ENCODE measurements at regions not wholly inside any gene's neighbourhood (a gene's known extent, or its start where the extent isn't known, plus 50 kb on each side); places are given as distances from the start of the nearest gene placed in this dataset.

DNA sequence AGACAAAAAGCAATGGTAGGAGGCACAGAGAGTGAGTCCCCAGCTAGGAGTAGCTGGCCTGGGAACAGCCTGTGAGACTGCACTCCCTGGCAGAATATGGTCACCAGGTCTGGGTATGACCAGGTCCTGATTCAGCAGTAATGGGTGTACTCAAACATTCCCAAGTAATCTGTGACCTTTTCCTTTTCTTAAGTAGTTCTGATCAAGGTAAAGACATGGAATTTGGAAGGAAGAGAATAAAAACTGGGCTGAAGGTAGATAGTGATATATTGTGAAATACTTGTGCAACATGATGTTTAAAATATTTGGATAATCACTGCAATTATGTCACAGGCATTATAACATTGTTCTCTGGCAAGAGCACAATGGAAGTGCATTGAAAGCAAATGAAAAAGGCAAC is 147.2 kb upstream of the DPYD start:
- TF ChIP-seq, protein P1, sequence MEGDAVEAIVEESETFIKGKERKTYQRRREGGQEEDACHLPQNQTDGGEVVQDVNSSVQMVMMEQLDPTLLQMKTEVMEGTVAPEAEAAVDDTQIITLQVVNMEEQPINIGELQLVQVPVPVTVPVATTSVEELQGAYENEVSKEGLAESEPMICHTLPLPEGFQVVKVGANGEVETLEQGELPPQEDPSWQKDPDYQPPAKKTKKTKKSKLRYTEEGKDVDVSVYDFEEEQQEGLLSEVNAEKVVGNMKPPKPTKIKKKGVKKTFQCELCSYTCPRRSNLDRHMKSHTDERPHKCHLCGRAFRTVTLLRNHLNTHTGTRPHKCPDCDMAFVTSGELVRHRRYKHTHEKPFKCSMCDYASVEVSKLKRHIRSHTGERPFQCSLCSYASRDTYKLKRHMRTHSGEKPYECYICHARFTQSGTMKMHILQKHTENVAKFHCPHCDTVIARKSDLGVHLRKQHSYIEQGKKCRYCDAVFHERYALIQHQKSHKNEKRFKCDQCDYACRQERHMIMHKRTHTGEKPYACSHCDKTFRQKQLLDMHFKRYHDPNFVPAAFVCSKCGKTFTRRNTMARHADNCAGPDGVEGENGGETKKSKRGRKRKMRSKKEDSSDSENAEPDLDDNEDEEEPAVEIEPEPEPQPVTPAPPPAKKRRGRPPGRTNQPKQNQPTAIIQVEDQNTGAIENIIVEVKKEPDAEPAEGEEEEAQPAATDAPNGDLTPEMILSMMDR (IDR thresholded peaks at IDR 0.05; ENCODE audit: low read depth, low read length), result no peak
- no peak for DNase-seq (ENCODE audit: extremely low read depth, low read depth)

DNA sequence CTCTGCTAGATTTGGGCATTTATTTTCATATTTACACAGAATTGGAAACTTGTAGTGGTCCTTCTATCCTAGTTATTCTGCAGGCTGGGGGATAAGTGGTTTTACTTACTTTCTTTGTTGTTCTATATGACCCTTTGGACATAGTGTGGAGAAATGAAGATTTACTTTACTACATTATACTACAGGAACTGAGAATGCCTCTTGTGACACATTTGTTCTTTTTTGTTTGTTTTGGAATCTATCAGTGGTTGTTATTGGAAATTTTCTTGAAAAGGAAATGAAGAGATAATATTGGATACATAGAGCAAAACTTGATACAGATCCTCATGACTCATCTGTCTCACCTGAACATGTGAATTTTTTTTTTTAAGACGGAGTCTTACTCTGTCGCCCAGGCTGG is 146.1 kb upstream of the DPYD start:
- DNase-seq (ENCODE audit: extremely low read depth, low read depth), result no peak
- TF ChIP-seq, protein P1 (IDR thresholded peaks at IDR 0.05; ENCODE audit: low read depth, low read length), result no peak

DNA sequence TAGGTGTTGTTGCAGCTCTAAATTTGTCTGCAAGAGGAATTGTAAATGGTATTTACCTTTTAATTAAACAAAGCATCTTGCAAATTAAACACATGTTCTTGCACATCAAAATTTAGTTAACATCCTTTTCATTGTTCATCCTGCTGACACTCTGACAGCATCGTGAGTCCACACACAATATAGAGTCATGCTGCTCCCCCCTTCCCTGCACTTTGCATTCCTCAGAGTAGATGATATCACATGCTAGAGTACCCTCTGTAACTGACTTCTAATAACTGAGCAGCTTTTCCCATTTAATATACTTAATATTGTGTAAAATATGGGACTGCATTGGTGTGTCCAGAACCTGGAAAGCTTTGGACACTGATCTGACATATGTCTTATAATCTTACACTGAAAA is 138.8 kb upstream of the DPYD start:
- DNase-seq (ENCODE audit: extremely low read depth, low read depth), result no peak
- TF ChIP-seq, protein P1 (IDR thresholded peaks at IDR 0.05; ENCODE audit: low read depth, low read length), result no peak

DNA sequence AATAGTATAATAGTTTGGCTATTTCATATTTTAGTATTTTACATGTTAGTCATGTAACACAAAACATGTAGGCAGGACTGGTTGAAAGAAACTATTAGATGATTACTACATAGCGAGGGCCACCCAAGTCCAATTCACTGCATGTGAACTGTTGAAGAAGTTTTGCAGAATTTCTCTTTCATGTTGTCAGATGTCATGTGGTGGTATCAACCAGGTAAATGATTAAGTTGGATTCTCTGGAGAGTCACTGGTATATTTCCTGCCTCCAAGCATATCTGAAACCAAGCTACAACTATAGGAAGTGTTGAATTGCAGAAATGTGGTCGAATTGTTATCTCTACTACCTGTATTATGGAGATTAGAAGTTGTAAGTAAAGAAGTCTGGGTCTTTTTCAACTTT is 137.8 kb upstream of the DPYD start:
- TF ChIP-seq, protein P1 (IDR thresholded peaks at IDR 0.05; ENCODE audit: low read depth, low read length), result no peak
- DNase-seq (ENCODE audit: extremely low read depth, low read depth), result no peak

DNA sequence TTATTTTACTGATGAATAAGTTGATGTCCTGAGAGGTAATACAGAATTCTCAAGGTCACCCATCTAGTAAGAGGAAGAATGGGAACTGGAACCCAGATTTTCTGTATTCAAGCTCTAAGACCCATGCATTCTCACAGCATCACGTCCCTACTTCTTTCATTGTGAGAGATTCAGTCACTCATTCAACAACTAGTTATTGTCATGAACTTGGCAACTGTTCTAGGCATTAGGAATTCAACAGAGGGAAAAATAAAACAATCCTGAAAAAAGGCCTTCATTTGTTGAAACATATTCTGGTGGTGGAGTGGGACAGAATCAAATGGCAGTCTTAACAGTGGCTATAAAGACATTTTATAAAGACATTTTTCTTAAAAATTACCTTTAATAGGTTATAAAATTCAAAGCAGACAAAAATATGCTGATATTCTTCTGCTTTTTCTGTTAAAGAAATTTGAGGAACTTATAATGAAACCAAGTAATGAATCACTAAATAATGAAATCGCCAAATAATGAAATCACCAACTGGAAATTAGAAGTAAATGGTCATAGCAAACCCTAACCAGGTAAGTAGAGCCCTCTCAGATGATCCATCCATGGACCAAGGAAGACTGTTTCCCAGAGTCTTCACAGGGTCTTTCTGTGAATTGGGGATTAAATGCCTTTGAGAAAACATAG is 136.5 kb upstream of the DPYD start:
- TF ChIP-seq, protein P1 (IDR thresholded peaks at IDR 0.05; ENCODE audit: low read depth, low read length), result no peak
- no peak for DNase-seq (ENCODE audit: extremely low read depth, low read depth)

DNA sequence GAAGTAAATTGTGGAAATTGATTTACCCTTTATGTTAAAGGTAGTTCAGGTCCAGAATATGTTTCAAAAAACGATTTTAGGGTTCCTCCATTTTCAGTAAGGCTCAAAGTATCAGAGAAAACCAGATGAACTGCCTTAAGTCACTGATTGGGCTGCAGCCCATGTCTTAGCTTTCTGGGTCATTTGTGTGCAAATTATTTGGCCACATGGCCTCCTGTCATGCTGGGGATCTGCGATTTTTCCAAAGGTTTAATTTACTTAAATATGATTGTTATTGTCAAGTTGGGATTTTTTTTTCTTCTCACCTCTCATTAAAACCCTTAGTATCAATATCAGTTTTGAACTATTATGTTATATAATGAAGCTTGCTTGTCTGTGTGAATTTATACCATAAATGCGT is 135.9 kb upstream of the DPYD start:
- no peak for DNase-seq (ENCODE audit: extremely low read depth, low read depth)
- TF ChIP-seq, protein P1 (IDR thresholded peaks at IDR 0.05; ENCODE audit: low read depth, low read length), result no peak

DNA sequence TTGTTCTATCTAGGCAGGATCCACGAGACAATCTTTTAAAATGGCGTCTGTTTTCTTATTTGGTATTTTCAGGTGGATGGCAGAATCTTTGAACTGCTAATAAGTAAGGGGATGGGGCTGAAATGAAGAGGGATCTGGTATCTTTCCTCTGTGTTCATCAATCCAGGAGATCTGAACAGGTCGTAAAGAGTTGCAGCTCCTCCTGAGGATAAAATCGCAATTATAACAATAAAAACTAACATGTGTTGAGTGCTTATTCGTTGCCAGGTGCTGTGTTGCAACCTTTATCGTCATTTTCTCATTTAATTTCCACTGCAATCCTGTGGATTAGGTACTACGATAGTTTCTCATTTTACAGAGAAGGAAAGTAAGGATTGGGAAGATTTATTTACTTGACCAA is 134.6 kb upstream of the DPYD start:
- TF ChIP-seq, protein P1 (IDR thresholded peaks at IDR 0.05; ENCODE audit: low read depth, low read length), result no peak
- no peak for DNase-seq (ENCODE audit: extremely low read depth, low read depth)
